MM.1S (cell line): ENCODE measurements at regions not wholly inside any gene's neighbourhood (a gene's known extent, or its start where the extent isn't known, plus 50 kb on each side); places are given as distances from the start of the nearest gene placed in this dataset.

ENCODE experiments used
- EZH2 ChIP-seq: fragments of 300-600 bp; sonication (generic); optimal IDR thresholded peaks from 2 replicates; pipeline ENCODE3; 2017; ENCODE audit warnings: low read depth, mild to moderate bottlenecking, antibody characterized with exemption, low read length, mixed read lengths
- TF ChIP-seq, protein P1 (sequence below): fragments of 300-600 bp; sonication (generic); IDR thresholded peaks from 2 replicates; pipeline ENCODE4 v1.5.1; 2016; ENCODE audit warnings: antibody characterized with exemption, low read length, mixed read lengths

DNA sequence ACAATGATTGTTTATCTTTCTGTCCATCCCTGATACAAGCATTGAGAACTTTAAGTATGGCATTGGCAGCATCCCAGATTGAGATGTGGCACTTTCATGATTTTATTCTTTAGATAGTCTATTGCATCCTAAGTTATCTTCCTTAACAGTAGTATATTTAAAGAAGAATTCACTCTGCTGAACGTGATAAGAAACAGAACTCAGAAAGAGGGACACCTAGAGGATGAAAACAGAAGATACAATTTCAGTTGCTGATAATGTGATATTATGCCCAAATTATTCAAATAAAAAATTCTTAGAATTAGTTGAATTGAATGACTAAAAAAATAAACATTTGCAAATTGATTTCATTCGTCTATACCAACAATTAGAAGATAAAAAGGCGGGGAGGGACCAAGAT is 218.1 kb upstream of the DMRTA1 start:
- TF ChIP-seq, protein P1, sequence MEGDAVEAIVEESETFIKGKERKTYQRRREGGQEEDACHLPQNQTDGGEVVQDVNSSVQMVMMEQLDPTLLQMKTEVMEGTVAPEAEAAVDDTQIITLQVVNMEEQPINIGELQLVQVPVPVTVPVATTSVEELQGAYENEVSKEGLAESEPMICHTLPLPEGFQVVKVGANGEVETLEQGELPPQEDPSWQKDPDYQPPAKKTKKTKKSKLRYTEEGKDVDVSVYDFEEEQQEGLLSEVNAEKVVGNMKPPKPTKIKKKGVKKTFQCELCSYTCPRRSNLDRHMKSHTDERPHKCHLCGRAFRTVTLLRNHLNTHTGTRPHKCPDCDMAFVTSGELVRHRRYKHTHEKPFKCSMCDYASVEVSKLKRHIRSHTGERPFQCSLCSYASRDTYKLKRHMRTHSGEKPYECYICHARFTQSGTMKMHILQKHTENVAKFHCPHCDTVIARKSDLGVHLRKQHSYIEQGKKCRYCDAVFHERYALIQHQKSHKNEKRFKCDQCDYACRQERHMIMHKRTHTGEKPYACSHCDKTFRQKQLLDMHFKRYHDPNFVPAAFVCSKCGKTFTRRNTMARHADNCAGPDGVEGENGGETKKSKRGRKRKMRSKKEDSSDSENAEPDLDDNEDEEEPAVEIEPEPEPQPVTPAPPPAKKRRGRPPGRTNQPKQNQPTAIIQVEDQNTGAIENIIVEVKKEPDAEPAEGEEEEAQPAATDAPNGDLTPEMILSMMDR: no peak; the same call in 1 of the 2 replicates
- TF ChIP-seq EZH2: no peak
